Immature natural killer cell (primary cell): ENCODE measurements at regions not wholly inside any gene's neighbourhood (a gene's known extent, or its start where the extent isn't known, plus 50 kb on each side); places are given as distances from the start of the nearest gene placed in this dataset.
"Not testable (repeated sequence)": the region's sequence is repeated elsewhere in the genome, so short reads cannot be mapped to it uniquely, and the experiment has no call there.

ENCODE experiments used
- DNase-seq, 3 donors: peaks; one replicate each; pipeline ENCODE4 v3.0.0; 2022; ENCODE audit warnings: mixed read lengths in 1 of 3
- H3K27ac Mint-ChIP-seq, 6 donors: one replicate each; pipeline ENCODE4 v1.8.0; 2020; ENCODE audit warnings: mixed read lengths in 6 of 6, mild to moderate bottlenecking in 5 of 6, inconsistent platforms in 4 of 6, moderate library complexity in 3 of 6
- H3K27me3 Mint-ChIP-seq, 3 donors: one replicate each; pipeline ENCODE4 v1.8.0; 2020 to 2021; ENCODE audit warnings: low read depth in 3 of 3, mild to moderate bottlenecking in 3 of 3, mixed read lengths in 3 of 3, moderate library complexity in 3 of 3, inconsistent platforms in 1 of 3
- H3K36me3 Mint-ChIP-seq, 3 donors: one replicate each; pipeline ENCODE4 v1.8.0; 2020; ENCODE audit warnings: mixed read lengths in 3 of 3, inconsistent platforms in 2 of 3, mild to moderate bottlenecking in 2 of 3
- H3K4me1 Mint-ChIP-seq, 2 donors: one replicate each; pipeline ENCODE4 v1.8.0; 2020; ENCODE audit warnings: inconsistent platforms in 2 of 2, mild to moderate bottlenecking in 2 of 2, mixed read lengths in 2 of 2, moderate library complexity in 1 of 2
- H3K4me3 Mint-ChIP-seq, 5 donors: one replicate each; pipeline ENCODE4 v1.8.0; 2020; ENCODE audit warnings: mild to moderate bottlenecking in 5 of 5, mixed read lengths in 5 of 5, inconsistent platforms in 3 of 5, moderate library complexity in 3 of 5
- H3K9me3 Mint-ChIP-seq, 6 donors: one replicate each; pipeline ENCODE4 v1.8.0; 2020; ENCODE audit warnings: mild to moderate bottlenecking in 6 of 6, mixed read lengths in 6 of 6, inconsistent platforms in 4 of 6, moderate library complexity in 3 of 6

GRCh38 chr3:170814822-170815221, 55.2 kb downstream of the RPL22L1 start:
- no peak for DNase-seq
- peaks cover 0 to 1% (median 0%) of the 10 kb centered on the region in 3 donors for H3K27me3 Mint-ChIP-seq
- H3K4me1 Mint-ChIP-seq: peaks cover 3 to 6% of the 10 kb centered on the region in 2 donors
- no peak overlapping the region for H3K27ac Mint-ChIP-seq
- no peak overlapping the region for H3K4me3 Mint-ChIP-seq
- no peaks in the 10 kb centered on the region for H3K9me3 Mint-ChIP-seq
- no peaks in the 10 kb centered on the region for H3K36me3 Mint-ChIP-seq

DNA sequence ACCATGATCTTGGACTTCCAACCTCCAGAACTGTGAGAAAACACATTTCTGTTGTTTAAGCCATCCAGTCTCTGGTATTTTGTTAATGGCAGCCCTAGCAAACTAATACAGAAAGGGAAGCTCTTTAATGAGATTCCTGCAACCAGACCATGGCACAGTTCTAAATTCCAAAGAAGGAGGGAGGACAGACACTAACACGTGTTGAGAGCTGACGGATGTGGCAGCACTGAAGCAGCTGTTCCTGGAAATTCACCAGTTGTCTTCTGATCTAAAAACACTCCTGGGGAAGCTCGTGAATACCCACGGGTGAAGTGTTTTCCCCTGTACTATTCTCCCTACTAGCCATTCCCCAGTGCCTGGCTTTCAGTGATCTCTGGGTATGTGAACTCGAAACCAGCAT, 56.7 kb downstream of the RPL22L1 start:
- Mint-ChIP-seq H3K27me3 (no peaks in the 10 kb centered on the region), H3K36me3 (no peaks in the 10 kb centered on the region), H3K4me3 (no peak overlapping the region), H3K9me3 (no peaks in the 10 kb centered on the region), H3K4me1 (peaks cover 3 to 6% of the 10 kb centered on the region in 2 donors), H3K27ac (no peak overlapping the region)
- no peak for DNase-seq

DNA sequence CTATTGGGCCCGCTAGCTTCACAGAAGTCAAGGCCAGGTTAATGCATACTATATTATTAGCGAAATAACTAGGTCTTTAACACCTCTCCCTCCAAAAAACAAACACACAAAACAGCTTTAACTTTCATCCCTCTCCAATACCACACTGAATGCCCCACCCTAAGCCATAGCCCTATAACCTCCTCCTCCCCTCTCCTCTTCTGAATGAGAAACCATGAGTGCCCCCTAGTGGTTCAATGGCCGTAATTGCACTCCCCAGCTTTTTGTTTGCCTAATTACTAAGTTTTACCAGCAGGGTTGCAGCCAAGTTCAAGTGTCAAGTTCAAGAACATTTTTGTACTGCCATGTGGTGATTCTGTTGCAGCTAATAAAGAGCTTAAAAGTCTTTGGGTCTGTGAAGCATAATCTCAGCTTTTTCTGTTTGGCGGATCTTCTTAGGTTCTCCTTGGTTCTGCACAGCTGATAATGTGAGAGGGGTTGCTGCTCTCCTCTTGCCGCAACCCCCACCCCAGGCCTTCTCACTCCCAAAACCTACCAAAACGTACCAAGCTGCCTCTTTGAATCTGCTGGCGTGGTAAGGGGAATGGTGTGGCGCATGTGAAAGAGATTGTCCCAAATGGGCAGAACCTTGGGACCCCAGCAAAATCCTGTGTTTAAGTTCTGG, 57.9 kb downstream of the RPL22L1 start:
- Mint-ChIP-seq H3K27ac (no peak overlapping the region), H3K27me3 (no peaks in the 10 kb centered on the region), H3K4me3 (no peak overlapping the region), H3K4me1 (peaks cover 3 to 6% of the 10 kb centered on the region in 2 donors), H3K9me3 (no peaks in the 10 kb centered on the region), H3K36me3 (no peaks in the 10 kb centered on the region)
- peak; percentile 64 to 72 (median 67) for DNase-seq

- H3K27ac Mint-ChIP-seq: no peak overlapping the region
- H3K36me3 Mint-ChIP-seq: no peaks in the 10 kb centered on the region
- no peaks in the 10 kb centered on the region for H3K27me3 Mint-ChIP-seq
- H3K9me3 Mint-ChIP-seq: no peaks in the 10 kb centered on the region
- peaks cover 3 to 6% of the 10 kb centered on the region in 2 donors for H3K4me1 Mint-ChIP-seq
- H3K4me3 Mint-ChIP-seq: no peak overlapping the region
- DNase-seq: no peak
Measured at GRCh38 chr3:170811515-170811914, 58.5 kb downstream of the RPL22L1 start.

DNA sequence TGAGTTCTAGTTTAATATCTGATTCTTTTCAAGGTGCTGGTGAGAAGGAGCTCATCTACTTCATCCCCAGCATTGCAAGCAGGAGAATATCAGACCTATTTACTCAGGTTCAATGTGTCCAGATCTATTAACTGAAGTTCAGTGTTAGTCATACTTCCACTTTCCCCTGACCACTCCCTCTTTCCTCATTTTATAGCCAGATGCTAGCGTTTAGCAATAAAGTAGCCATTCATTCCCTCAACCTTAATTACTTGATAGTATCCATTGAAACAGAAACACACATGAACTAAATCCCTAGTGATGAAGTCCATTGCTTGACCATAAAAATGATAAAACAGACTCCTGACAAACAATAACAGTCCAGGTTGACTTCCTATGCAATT, 60.0 kb downstream of the RPL22L1 start:
- peaks cover 0 to 2% (median 2%) of the 10 kb centered on the region in 3 donors for H3K27me3 Mint-ChIP-seq
- peaks cover 3 to 6% of the 10 kb centered on the region in 2 donors for H3K4me1 Mint-ChIP-seq
- no peaks in the 10 kb centered on the region for H3K36me3 Mint-ChIP-seq
- no peak overlapping the region for H3K4me3 Mint-ChIP-seq
- DNase-seq: no peak
- H3K9me3 Mint-ChIP-seq: no peaks in the 10 kb centered on the region
- no peak overlapping the region for H3K27ac Mint-ChIP-seq

- DNase-seq: no peak
- Mint-ChIP-seq H3K4me1 (peaks cover 3 to 6% of the 10 kb centered on the region in 2 donors), H3K4me3 (no peak overlapping the region), H3K36me3 (no peaks in the 10 kb centered on the region), H3K27ac (no peak overlapping the region), H3K27me3 (peaks cover 2 to 7% (median 7%) of the 10 kb centered on the region in 3 donors), H3K9me3 (no peaks in the 10 kb centered on the region)
Measured at GRCh38 chr3:170809007-170809974, 60.7 kb downstream of the RPL22L1 start.

- DNase-seq: no peak
- H3K36me3 Mint-ChIP-seq: no peaks in the 10 kb centered on the region
- no peaks in the 10 kb centered on the region for H3K9me3 Mint-ChIP-seq
- H3K27me3 Mint-ChIP-seq: peaks cover 2 to 10% (median 7%) of the 10 kb centered on the region in 3 donors
- peaks cover 3 to 6% of the 10 kb centered on the region in 2 donors for H3K4me1 Mint-ChIP-seq
- H3K27ac Mint-ChIP-seq: no peak overlapping the region
- no peak overlapping the region for H3K4me3 Mint-ChIP-seq
Measured at GRCh38 chr3:170808041-170808440, 62.0 kb downstream of the RPL22L1 start.

- Mint-ChIP-seq H3K27me3 (peaks cover 2 to 15% (median 9%) of the 10 kb centered on the region in 3 donors), H3K4me3 (no peak overlapping the region), H3K4me1 (peaks cover under 1 to 1% of the 10 kb centered on the region in 2 donors), H3K36me3 (no peaks in the 10 kb centered on the region), H3K27ac (no peak overlapping the region), H3K9me3 (no peaks in the 10 kb centered on the region)
- DNase-seq: no peak
Measured at GRCh38 chr3:170806676-170807075, 63.3 kb downstream of the RPL22L1 start.

- H3K4me1 Mint-ChIP-seq: no peaks in the 10 kb centered on the region
- DNase-seq: no peak
- no peak overlapping the region for H3K27ac Mint-ChIP-seq
- no peak overlapping the region for H3K4me3 Mint-ChIP-seq
- H3K27me3 Mint-ChIP-seq: peaks cover 2 to 15% (median 11%) of the 10 kb centered on the region in 3 donors
- no peaks in the 10 kb centered on the region for H3K36me3 Mint-ChIP-seq
- H3K9me3 Mint-ChIP-seq: no peaks in the 10 kb centered on the region
Measured at GRCh38 chr3:170806141-170806540, 63.9 kb downstream of the RPL22L1 start.

DNA sequence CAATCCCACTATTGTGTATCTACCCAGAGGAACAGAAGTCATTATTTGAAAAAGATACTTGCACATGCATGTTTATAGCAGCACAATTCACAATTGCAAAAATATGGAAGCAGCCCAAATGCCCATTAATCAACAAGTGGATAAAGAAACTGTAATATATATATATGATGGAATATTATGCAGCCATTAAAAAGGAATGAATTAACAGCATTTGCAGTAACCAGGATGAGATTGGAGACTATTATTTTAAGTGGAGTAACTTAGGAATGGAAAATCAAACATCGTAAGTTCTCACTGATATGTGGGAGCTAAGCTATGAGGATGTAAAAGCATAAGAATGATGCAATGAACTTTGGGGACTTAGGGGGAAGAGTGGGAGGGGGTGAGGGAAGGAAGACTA, 64.7 kb downstream of the RPL22L1 start:
- DNase-seq, H3K4me1 Mint-ChIP-seq, H3K9me3 Mint-ChIP-seq, H3K4me3 Mint-ChIP-seq, H3K27ac Mint-ChIP-seq, H3K36me3 Mint-ChIP-seq: not testable (repeated sequence)
- H3K27me3 Mint-ChIP-seq: peaks cover 2 to 15% (median 11%) of the 10 kb centered on the region in 3 donors

- not testable (repeated sequence) for H3K4me3 Mint-ChIP-seq, H3K36me3 Mint-ChIP-seq, H3K4me1 Mint-ChIP-seq, H3K27ac Mint-ChIP-seq, DNase-seq, H3K9me3 Mint-ChIP-seq
- H3K27me3 Mint-ChIP-seq: peaks cover 2 to 15% (median 11%) of the 10 kb centered on the region in 3 donors
Measured at GRCh38 chr3:170804634-170805033, 65.4 kb downstream of the RPL22L1 start.

DNA sequence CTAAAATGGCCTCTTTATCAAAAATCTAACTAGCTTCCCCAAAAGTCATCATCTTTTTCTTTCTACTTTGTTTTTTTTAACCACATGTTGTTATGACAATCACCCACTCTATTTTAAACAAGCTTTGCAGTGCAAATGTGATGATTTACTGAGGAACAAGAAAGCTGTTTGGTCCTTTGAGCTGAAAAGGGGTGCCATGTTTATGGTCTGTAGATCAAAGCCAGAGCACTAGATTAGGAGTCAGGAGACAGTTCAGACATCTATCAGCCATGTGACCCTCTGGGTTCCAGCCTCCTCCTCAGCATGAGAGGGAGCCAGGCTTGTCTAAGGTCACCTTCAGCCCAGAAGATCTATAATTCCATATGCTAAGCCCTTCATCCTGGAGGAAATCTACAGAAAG, 65.9 kb downstream of the RPL22L1 start:
- H3K4me3 Mint-ChIP-seq: no peak overlapping the region
- no peaks in the 10 kb centered on the region for H3K4me1 Mint-ChIP-seq
- H3K9me3 Mint-ChIP-seq: no peaks in the 10 kb centered on the region
- H3K27me3 Mint-ChIP-seq: peaks cover 2 to 16% (median 13%) of the 10 kb centered on the region in 3 donors
- no peak for DNase-seq
- H3K36me3 Mint-ChIP-seq: no peaks in the 10 kb centered on the region
- no peak overlapping the region for H3K27ac Mint-ChIP-seq

GRCh38 chr3:170802164-170803151, 67.5 kb downstream of the RPL22L1 start:
- Mint-ChIP-seq H3K4me1 (no peaks in the 10 kb centered on the region), H3K4me3 (no peak overlapping the region), H3K27me3 (peaks cover 2 to 18% (median 17%) of the 10 kb centered on the region in 3 donors), H3K9me3 (no peaks in the 10 kb centered on the region), H3K36me3 (no peaks in the 10 kb centered on the region), H3K27ac (no peak overlapping the region)
- no peak for DNase-seq
